Activated T-cell treated with anti-CD3 and anti-CD28 coated beads, Interleukin-2, amount 50 U/mL, for 4 hours (primary cell): ENCODE measurements at regions not wholly inside any gene's neighbourhood (a gene's known extent, or its start where the extent isn't known, plus 50 kb on each side); places are given as distances from the start of the nearest gene placed in this dataset.

ENCODE experiments used
- ATAC-seq, 2 donors: fragments of 200-7000 bp; cut with Tn5 transposase; one replicate each; pipeline ENCODE4 v1.10.0; 2021
- DNase-seq: peaks from one replicate; pipeline ENCODE4 v3.0.0-alpha.2; 2020
- H3K27me3 Mint-ChIP-seq: one replicate; pipeline ENCODE4 v1.8.0; 2021; ENCODE audit warnings: low read depth, mixed read lengths
- H3K36me3 Mint-ChIP-seq: one replicate; pipeline ENCODE4 v1.8.0; 2022; ENCODE audit warnings: mixed read lengths; ENCODE audit not compliant: insufficient read depth
- H3K4me1 Mint-ChIP-seq: one replicate; pipeline ENCODE4 v1.8.0; 2021; ENCODE audit warnings: low read depth, mixed read lengths
- H3K4me3 Mint-ChIP-seq: one replicate; pipeline ENCODE4 v1.8.0; 2021; ENCODE audit warnings: mild to moderate bottlenecking, moderate library complexity, mixed read lengths
- H3K9me3 Mint-ChIP-seq: one replicate; pipeline ENCODE4 v1.8.0; 2021; ENCODE audit warnings: mixed read lengths

DNA sequence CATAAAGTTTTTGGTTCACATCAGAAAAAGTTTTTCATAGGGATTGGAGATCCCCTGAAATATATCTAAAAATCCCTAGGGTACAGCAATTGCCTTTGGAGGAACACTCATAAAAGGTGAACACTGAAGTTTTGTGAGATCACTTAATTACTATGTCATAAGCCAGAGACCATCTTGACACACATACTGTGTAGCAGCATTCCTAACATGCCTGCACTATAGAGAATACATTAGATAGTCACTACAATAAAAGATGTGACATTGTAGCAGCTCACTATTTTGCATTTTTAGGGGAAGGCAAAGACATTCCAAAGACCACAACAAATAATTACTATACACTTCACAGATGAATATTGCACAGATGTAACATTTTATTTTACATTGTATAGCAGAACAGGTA lies 779.9 kb downstream of the KCNT2 start:
- Mint-ChIP-seq H3K36me3 (no peaks in the 10 kb centered on the region), H3K27me3 (no peaks in the 10 kb centered on the region), H3K4me1 (no peaks in the 10 kb centered on the region), H3K4me3 (no peak overlapping the region), H3K9me3 (no peaks in the 10 kb centered on the region)
- DNase-seq (no peak), ATAC-seq (no peak)

GRCh38 chr1:195820925-195821324 lies 787.3 kb downstream of the KCNT2 start:
- Mint-ChIP-seq H3K9me3 (peaks cover 10% of the 10 kb centered on the region), H3K27me3 (no peaks in the 10 kb centered on the region), H3K36me3 (no peaks in the 10 kb centered on the region), H3K4me3 (no peak overlapping the region), H3K4me1 (no peaks in the 10 kb centered on the region)
- ATAC-seq (no peak), DNase-seq (no peak)

DNA sequence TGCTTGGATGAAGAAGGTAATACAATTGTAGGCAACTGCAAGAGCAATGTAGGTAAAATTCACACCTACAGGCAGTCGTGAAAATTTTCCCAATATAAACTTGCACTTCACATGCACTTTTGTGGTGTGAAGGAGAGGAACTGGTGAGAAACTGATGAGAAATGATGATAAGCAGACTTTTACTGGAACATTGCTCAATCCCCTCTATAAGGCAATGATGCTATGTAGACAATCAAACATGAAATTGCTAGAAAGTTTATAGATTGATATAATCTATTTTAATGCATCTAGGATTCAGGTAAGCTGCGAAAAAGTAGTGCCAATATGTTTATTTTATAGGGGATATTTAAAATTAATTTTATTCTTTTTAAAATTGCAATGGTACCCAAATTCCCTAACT lies 802.2 kb downstream of the KCNT2 start:
- no peak for ATAC-seq
- H3K9me3 Mint-ChIP-seq, result no peaks in the 10 kb centered on the region
- DNase-seq, result no peak
- no peaks in the 10 kb centered on the region for H3K27me3 Mint-ChIP-seq
- H3K4me1 Mint-ChIP-seq, result no peaks in the 10 kb centered on the region
- H3K4me3 Mint-ChIP-seq, result no peak overlapping the region
- no peaks in the 10 kb centered on the region for H3K36me3 Mint-ChIP-seq

- no peaks in the 10 kb centered on the region for H3K27me3 Mint-ChIP-seq
- H3K36me3 Mint-ChIP-seq, result no peaks in the 10 kb centered on the region
- no peak for ATAC-seq
- no peak overlapping the region for H3K4me3 Mint-ChIP-seq
- no peaks in the 10 kb centered on the region for H3K9me3 Mint-ChIP-seq
- DNase-seq, result no peak
- no peaks in the 10 kb centered on the region for H3K4me1 Mint-ChIP-seq
These were observed 803.7 kb downstream of the KCNT2 start for GRCh38 chr1:195804547-195804946.

DNA sequence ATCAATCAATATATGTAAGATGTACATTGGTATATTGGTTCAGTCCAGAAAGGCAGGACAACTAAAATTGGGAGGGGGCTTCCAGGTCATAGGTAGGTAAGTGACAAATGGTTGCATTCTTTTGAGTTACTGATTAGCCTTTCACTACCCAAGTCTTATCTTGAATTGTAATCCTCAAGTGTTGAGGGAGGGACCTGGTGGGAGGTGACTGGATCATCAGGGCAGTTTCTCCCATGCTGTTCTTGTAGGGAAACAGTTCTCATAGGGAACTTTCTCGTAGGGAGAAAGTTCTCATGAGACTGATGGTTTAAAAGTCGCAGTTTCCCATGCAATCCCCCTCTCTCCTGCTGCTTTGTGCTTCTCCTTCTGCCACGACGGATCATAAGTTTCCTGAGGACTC lies 809.2 kb downstream of the KCNT2 start:
- no peaks in the 10 kb centered on the region for H3K36me3 Mint-ChIP-seq
- no peaks in the 10 kb centered on the region for H3K4me1 Mint-ChIP-seq
- no peaks in the 10 kb centered on the region for H3K27me3 Mint-ChIP-seq
- no peaks in the 10 kb centered on the region for H3K9me3 Mint-ChIP-seq
- ATAC-seq (no peak), DNase-seq (no peak)
- no peak overlapping the region for H3K4me3 Mint-ChIP-seq

DNA sequence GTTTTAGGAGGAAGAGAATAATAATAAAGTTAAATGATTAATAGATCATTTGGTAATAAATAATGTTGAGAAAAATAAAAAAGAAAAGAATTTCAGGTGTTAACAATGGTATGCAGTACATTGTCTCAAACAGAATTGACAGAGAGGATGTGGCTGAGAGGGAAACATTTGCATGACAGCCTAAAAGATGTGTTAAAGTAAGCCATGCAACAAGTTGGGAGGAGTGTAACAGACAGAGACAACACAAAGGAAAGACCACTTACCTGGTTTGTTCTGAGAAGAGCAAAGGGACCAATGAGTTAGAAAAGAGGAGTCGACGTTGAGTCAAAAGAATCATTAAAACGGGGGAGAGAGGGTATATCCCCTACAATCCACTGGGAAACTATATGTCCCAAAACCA lies 814.0 kb downstream of the KCNT2 start:
- no peak for DNase-seq
- ATAC-seq, result no peak
- H3K36me3 Mint-ChIP-seq, result no peaks in the 10 kb centered on the region
- H3K4me3 Mint-ChIP-seq, result no peak overlapping the region
- H3K4me1 Mint-ChIP-seq, result no peaks in the 10 kb centered on the region
- no peaks in the 10 kb centered on the region for H3K9me3 Mint-ChIP-seq
- H3K27me3 Mint-ChIP-seq, result no peaks in the 10 kb centered on the region

- no peaks in the 10 kb centered on the region for H3K4me1 Mint-ChIP-seq
- H3K36me3 Mint-ChIP-seq, result no peaks in the 10 kb centered on the region
- no peaks in the 10 kb centered on the region for H3K27me3 Mint-ChIP-seq
- DNase-seq (no peak), ATAC-seq (no peak)
- H3K4me3 Mint-ChIP-seq, result no peak overlapping the region
- no peaks in the 10 kb centered on the region for H3K9me3 Mint-ChIP-seq
These were observed 816.4 kb downstream of the KCNT2 start for GRCh38 chr1:195791796-195792195.

DNA sequence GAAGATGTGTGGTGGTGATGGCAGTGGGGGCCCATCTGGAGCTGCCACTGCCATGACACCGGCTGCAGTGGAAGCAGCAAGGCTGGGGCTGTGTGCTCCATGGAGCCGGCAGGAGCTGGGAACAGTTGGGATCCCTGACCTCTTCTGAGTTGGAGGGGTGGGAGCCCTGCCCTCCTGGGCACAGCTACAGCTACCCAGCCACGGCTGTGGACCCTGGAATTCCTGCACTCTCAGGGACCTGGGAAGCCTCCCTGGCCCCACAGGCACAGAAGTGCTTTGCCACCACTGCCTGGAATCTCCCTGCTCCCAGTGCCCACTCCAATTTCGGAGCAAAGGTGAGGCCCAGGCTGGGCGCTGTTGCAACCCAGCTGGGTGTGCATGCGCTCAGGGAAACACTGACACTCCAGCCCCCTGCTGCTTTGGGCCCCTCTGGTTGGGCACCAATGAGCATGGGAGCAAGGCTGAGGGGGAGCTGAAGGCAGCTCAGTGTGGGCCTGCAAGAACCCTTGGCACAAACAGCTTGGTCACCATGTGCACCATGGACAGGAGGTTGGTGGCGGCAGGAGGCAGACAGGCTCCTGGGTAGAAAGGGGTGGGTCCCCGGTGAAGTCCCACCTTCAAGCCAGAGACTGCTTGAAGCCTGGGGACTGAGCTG lies 817.6 kb downstream of the KCNT2 start:
- no peaks in the 10 kb centered on the region for H3K27me3 Mint-ChIP-seq
- ATAC-seq, result no peak

GRCh38 chr1:195789321-195789720 lies 818.9 kb downstream of the KCNT2 start:
- ATAC-seq (no peak), DNase-seq (no peak)
- Mint-ChIP-seq H3K36me3 (no peaks in the 10 kb centered on the region), H3K27me3 (no peaks in the 10 kb centered on the region), H3K4me3 (no peak overlapping the region), H3K4me1 (no peaks in the 10 kb centered on the region), H3K9me3 (peaks cover 5% of the 10 kb centered on the region)

More for the DNA sequence above, 817.6 kb downstream of the KCNT2 start:
- Mint-ChIP-seq H3K4me3 (no peak overlapping the region), H3K4me1 (no peaks in the 10 kb centered on the region), H3K9me3 (peaks cover 5% of the 10 kb centered on the region), H3K36me3 (no peaks in the 10 kb centered on the region)
- no peak for DNase-seq

DNA sequence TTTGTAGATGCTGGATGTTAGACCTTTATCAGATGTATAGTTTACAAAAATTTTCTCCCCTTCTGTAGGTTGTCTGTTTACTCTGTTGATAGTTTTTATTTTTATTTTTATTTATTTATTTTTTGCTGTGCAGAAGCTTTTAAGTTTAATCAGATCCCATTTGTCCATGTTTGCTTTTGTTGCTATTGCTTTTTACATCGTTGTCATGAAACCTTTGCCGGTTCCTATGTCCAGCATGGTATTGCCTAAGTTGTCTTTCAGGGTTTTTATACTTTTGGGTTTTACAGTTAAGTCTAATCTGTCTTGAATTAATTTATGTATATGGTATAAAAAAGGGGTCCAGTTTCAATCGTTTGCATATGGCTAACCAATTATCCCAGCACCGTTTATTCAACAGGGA lies 819.5 kb downstream of the KCNT2 start:
- no peaks in the 10 kb centered on the region for H3K27me3 Mint-ChIP-seq
- peaks cover 5% of the 10 kb centered on the region for H3K9me3 Mint-ChIP-seq
- no peak for DNase-seq
- no peak overlapping the region for H3K4me3 Mint-ChIP-seq
- ATAC-seq, result no peak
- H3K4me1 Mint-ChIP-seq, result no peaks in the 10 kb centered on the region
- no peaks in the 10 kb centered on the region for H3K36me3 Mint-ChIP-seq

GRCh38 chr1:195785830-195786229 lies 822.4 kb downstream of the KCNT2 start:
- Mint-ChIP-seq H3K36me3 (no peaks in the 10 kb centered on the region), H3K9me3 (peaks cover 5% of the 10 kb centered on the region)
- no peak for DNase-seq

DNA sequence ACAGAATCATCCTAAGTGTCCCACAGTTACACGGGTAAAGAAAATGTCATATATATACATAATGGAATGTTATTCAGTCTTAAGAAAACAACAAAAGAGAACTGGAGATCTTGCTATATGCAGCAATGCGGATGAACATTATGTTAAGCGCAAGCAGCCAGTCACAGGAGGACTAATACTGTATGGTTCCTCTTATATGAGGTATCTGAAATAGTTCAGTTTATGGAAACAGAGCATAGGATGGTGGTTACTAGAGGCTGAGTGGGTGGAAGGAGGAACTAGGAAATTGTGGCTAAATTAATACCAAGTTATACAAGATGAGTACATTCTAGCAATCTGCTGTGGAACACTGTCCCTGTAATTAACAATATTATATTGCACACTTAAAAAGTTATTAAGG lies 834.3 kb downstream of the KCNT2 start:
- H3K9me3 Mint-ChIP-seq, result no peaks in the 10 kb centered on the region
- no peaks in the 10 kb centered on the region for H3K36me3 Mint-ChIP-seq
- no peak overlapping the region for H3K4me3 Mint-ChIP-seq
- ATAC-seq (no peak), DNase-seq (no peak)
- H3K27me3 Mint-ChIP-seq, result no peaks in the 10 kb centered on the region
- no peaks in the 10 kb centered on the region for H3K4me1 Mint-ChIP-seq

More at GRCh38 chr1:195785830-195786229, 822.4 kb downstream of the KCNT2 start:
- Mint-ChIP-seq H3K27me3 (no peaks in the 10 kb centered on the region), H3K4me3 (no peak overlapping the region), H3K4me1 (no peaks in the 10 kb centered on the region)
- ATAC-seq, result no peak

DNA sequence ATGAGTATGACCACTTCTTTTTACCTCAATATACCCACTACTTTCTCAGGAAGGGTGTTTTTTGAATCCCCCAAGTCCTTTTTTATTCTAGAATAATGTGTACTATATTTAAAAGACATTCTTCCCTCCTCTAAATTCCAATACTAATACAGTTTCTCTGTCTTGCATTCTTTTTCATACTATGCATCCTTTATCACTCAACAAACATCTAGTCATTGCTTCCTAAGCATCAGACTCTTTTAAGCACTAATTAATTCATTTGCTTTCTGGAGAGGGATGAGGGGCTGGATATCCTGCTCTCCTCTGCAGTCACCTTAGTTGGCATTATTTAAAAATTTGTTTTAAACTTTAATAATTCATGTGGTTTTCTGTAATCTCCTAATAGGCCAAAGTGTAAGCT lies 838.8 kb downstream of the KCNT2 start:
- no peaks in the 10 kb centered on the region for H3K4me1 Mint-ChIP-seq
- no peaks in the 10 kb centered on the region for H3K36me3 Mint-ChIP-seq
- ATAC-seq, result no peak
- no peaks in the 10 kb centered on the region for H3K27me3 Mint-ChIP-seq
- H3K9me3 Mint-ChIP-seq, result no peaks in the 10 kb centered on the region
- H3K4me3 Mint-ChIP-seq, result no peak overlapping the region
- DNase-seq, result no peak

- H3K36me3 Mint-ChIP-seq, result no peaks in the 10 kb centered on the region
- no peaks in the 10 kb centered on the region for H3K9me3 Mint-ChIP-seq
- H3K27me3 Mint-ChIP-seq, result no peaks in the 10 kb centered on the region
- no peak overlapping the region for H3K4me3 Mint-ChIP-seq
- ATAC-seq (no peak), DNase-seq (no peak)
- H3K4me1 Mint-ChIP-seq, result no peaks in the 10 kb centered on the region
These were observed 839.3 kb downstream of the KCNT2 start for GRCh38 chr1:195768936-195769335.

- no peak for ATAC-seq
- no peaks in the 10 kb centered on the region for H3K9me3 Mint-ChIP-seq
- H3K27me3 Mint-ChIP-seq, result no peaks in the 10 kb centered on the region
- no peaks in the 10 kb centered on the region for H3K4me1 Mint-ChIP-seq
- no peak overlapping the region for H3K4me3 Mint-ChIP-seq
- H3K36me3 Mint-ChIP-seq, result no peaks in the 10 kb centered on the region
- DNase-seq, result no peak
These were observed 839.9 kb downstream of the KCNT2 start for GRCh38 chr1:195768377-195768776.

DNA sequence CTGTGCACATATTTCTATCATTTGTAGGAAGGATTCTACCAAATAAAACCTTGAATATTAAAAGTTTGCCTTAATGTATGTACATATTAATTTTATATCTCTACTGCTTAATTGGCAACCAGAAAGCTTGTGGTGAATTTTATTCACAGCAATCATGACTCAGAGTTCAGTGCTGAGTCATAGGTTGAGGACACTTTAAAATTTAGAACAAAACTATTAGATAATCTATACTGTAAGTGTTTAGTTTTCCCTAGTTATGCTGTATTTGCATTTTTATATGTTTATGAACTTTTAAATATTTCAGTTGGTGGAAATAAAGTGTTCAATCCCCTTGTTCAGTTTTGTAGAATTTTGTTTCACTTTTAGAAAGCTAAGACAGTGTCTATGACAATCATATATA lies 841.5 kb downstream of the KCNT2 start:
- ATAC-seq (no peak), DNase-seq (no peak)
- no peaks in the 10 kb centered on the region for H3K36me3 Mint-ChIP-seq
- H3K9me3 Mint-ChIP-seq, result no peaks in the 10 kb centered on the region
- no peak overlapping the region for H3K4me3 Mint-ChIP-seq
- no peaks in the 10 kb centered on the region for H3K27me3 Mint-ChIP-seq
- H3K4me1 Mint-ChIP-seq, result no peaks in the 10 kb centered on the region
